CD4-positive, alpha-beta T cell (primary cell): ENCODE measurements at regions not wholly inside any gene's neighbourhood (a gene's known extent, or its start where the extent isn't known, plus 50 kb on each side); places are given as distances from the start of the nearest gene placed in this dataset.

Experiments used
- ATAC-seq: fragments of 200-7000 bp; cut with Tn5 transposase; one replicate; pipeline ENCODE4 v1.10.0; 2022; ENCODE audit warnings: mild to moderate bottlenecking; ENCODE audit not compliant: poor library complexity
- CTCF ChIA-PET: fragments of 350-600 bp; sonication (Branson Sonifier 250); formaldehyde crosslinking; loops from one replicate; lab custom pipeline; 2021; ENCODE audit warnings: antibody characterized with exemption, inconsistent platforms; lab: Charles Lee
- POLR2A ChIA-PET: fragments of 350-600 bp; sonication (Branson Sonifier 250); formaldehyde crosslinking; loops from one replicate; lab custom pipeline; 2021; ENCODE audit warnings: antibody characterized with exemption, inconsistent platforms; lab: Charles Lee
- DNase-seq, 14 experiments: peaks; one replicate each; pipeline ENCODE4 v3.0.0-alpha.2; 2013 to 2020; ENCODE audit warnings: mixed read lengths in 2 of 14
- H3K27ac ChIP-seq, 2 donors: one replicate each; pipeline versions ENCODE4 v1.5.1 to v1.7.0; 2013; ENCODE audit warnings: low read length in 2 of 2, low read depth in 1 of 2, mild to moderate bottlenecking in 1 of 2
- H3K27me3 ChIP-seq, 2 experiments: 1 replicate in 1 of 2; 2 replicates in 1 of 2; pipeline versions ENCODE4 v1.6.1 to v1.7.0; 2013; ENCODE audit warnings: low read length in 2 of 2, control low read depth in 1 of 2, mild to moderate bottlenecking in 1 of 2, moderate library complexity in 1 of 2; ENCODE audit not compliant: insufficient read depth in 2 of 2, control insufficient read depth in 1 of 2
- H3K36me3 ChIP-seq: one replicate; pipeline ENCODE4 v1.6.1; 2013; ENCODE audit warnings: low read length, control low read depth; ENCODE audit not compliant: insufficient read depth
- H3K4me1 ChIP-seq: one replicate; pipeline ENCODE4 v1.6.1; 2013; ENCODE audit warnings: low read length, control low read depth; ENCODE audit not compliant: insufficient read depth
- H3K4me3 ChIP-seq: one replicate; pipeline ENCODE4 v1.5.1; 2013; ENCODE audit warnings: mild to moderate bottlenecking, low read length, moderate library complexity
- H3K9me3 ChIP-seq, 2 experiments: 1 replicate in 1 of 2; 2 replicates in 1 of 2; pipeline versions ENCODE4 v1.6.1 to v1.7.0; 2013; ENCODE audit warnings: low read length in 2 of 2, mild to moderate bottlenecking in 2 of 2, control low read depth in 1 of 2, moderate library complexity in 1 of 2; ENCODE audit not compliant: control insufficient read depth in 1 of 2, insufficient read depth in 1 of 2
- H3K27ac Mint-ChIP-seq: one replicate; pipeline ENCODE4 v1.8.0; 2020; ENCODE audit warnings: mixed read lengths
- H3K27me3 Mint-ChIP-seq: one replicate; pipeline ENCODE4 v1.8.0; 2021; ENCODE audit warnings: mixed read lengths
- H3K36me3 Mint-ChIP-seq: one replicate; pipeline ENCODE4 v1.8.0; 2021; ENCODE audit warnings: low read depth, mixed read lengths
- H3K4me1 Mint-ChIP-seq: one replicate; pipeline ENCODE4 v1.8.0; 2021; ENCODE audit warnings: low read depth, mixed read lengths
- H3K4me3 Mint-ChIP-seq: one replicate; pipeline ENCODE4 v1.8.0; 2020; ENCODE audit warnings: mild to moderate bottlenecking, mixed read lengths
- H3K9me3 Mint-ChIP-seq: one replicate; pipeline ENCODE4 v1.8.0; 2020; ENCODE audit warnings: mixed read lengths
- CTCF ChIP-seq: fragments of 200-600 bp; IDR thresholded peaks from one replicate; pipeline ENCODE4 v1.8.0; 2022; ENCODE audit warnings: antibody characterized with exemption, mild to moderate bottlenecking
- intact Hi-C, 2 experiments: fragments of 100-400 bp; cut with DNase I in 1 of 2; cut with micrococcal nuclease in 1 of 2; formaldehyde crosslinking; loops; one replicate each; pipeline versions ENCODE4 v1.15.1 to v1.9.0; 2023 to 2025; cut with DNase I, micrococcal nuclease

GRCh38 chr3:69510481-69511030 lies 124.7 kb upstream of the FRMD4B start:
- no peaks in the 10 kb centered on the region for H3K36me3 ChIP-seq
- CTCF ChIA-PET: interaction anchor here (1.0 kb wide), 1 partner anchor 9 kb away, joined by 3 read pairs; no protein-coding TSS in a partner anchor
- intact Hi-C loops: no loop called here

GRCh38 chr3:69509288-69509687 lies 123.4 kb upstream of the FRMD4B start:
- ATAC-seq (no peak), DNase-seq (no peak)
- no peak for TF ChIP-seq CTCF
- H3K4me3 ChIP-seq: no peak overlapping the region
- Mint-ChIP-seq H3K4me3 (no peak overlapping the region), H3K27ac (no peak overlapping the region), H3K4me1 (no peaks in the 10 kb centered on the region), H3K27me3 (peaks cover 12% of the 10 kb centered on the region), H3K9me3 (no peaks in the 10 kb centered on the region), H3K36me3 (no peaks in the 10 kb centered on the region)
- H3K27ac ChIP-seq: no peak overlapping the region
- H3K4me1 ChIP-seq: no peaks in the 10 kb centered on the region
- intact Hi-C loops: no loop called here
- CTCF ChIA-PET: no interaction called here
- POLR2A ChIA-PET: no interaction called here
- H3K9me3 ChIP-seq: peaks cover 0 to 3% of the 10 kb centered on the region in 2 experiments
- no peaks in the 10 kb centered on the region for H3K36me3 ChIP-seq
- peaks cover 0 to 5% of the 10 kb centered on the region in 2 experiments for H3K27me3 ChIP-seq

More at GRCh38 chr3:69510481-69511030, 124.7 kb upstream of the FRMD4B start:
- DNase-seq (no peak), ATAC-seq (no peak)
- TF ChIP-seq CTCF: no peak
- Histone ChIP-seq H3K9me3 (peaks cover 0 to 3% of the 10 kb centered on the region in 2 experiments), H3K27ac (no peak overlapping the region), H3K4me3 (no peak overlapping the region), H3K27me3 (peaks cover 0 to 5% of the 10 kb centered on the region in 2 experiments), H3K4me1 (no peaks in the 10 kb centered on the region)
- no peak overlapping the region for H3K4me3 Mint-ChIP-seq
- peaks cover 12% of the 10 kb centered on the region for H3K27me3 Mint-ChIP-seq
- peaks cover 2% of the 10 kb centered on the region for H3K9me3 Mint-ChIP-seq
- no peaks in the 10 kb centered on the region for H3K4me1 Mint-ChIP-seq
- no peak overlapping the region for H3K27ac Mint-ChIP-seq
- POLR2A ChIA-PET: no interaction called here
- no peaks in the 10 kb centered on the region for H3K36me3 Mint-ChIP-seq

GRCh38 chr3:69505770-69506407 lies 120.0 kb upstream of the FRMD4B start:
- intact Hi-C loops: no loop called here
- no peak overlapping the region for H3K27ac ChIP-seq
- no peaks in the 10 kb centered on the region for H3K4me1 Mint-ChIP-seq
- no peak for ATAC-seq
- no peaks in the 10 kb centered on the region for H3K36me3 Mint-ChIP-seq
- no peak overlapping the region for H3K4me3 Mint-ChIP-seq
- H3K27ac Mint-ChIP-seq: no peak overlapping the region
- H3K27me3 ChIP-seq: no peaks in the 10 kb centered on the region
- H3K9me3 ChIP-seq: no peaks in the 10 kb centered on the region
- H3K27me3 Mint-ChIP-seq: peaks cover 16% of the 10 kb centered on the region
- no peak for TF ChIP-seq CTCF
- POLR2A ChIA-PET: no interaction called here
- no peak overlapping the region for H3K4me3 ChIP-seq
- CTCF ChIA-PET: no interaction called here
- no peaks in the 10 kb centered on the region for H3K4me1 ChIP-seq
- no peaks in the 10 kb centered on the region for H3K36me3 ChIP-seq
- no peak for DNase-seq
- no peaks in the 10 kb centered on the region for H3K9me3 Mint-ChIP-seq
